Islet precursor cell (in vitro differentiated cells): ENCODE measurements at regions not wholly inside any gene's neighbourhood (a gene's known extent, or its start where the extent isn't known, plus 50 kb on each side); places are given as distances from the start of the nearest gene placed in this dataset.
"Not testable (repeated sequence)": the region's sequence is repeated elsewhere in the genome, so short reads cannot be mapped to it uniquely, and the experiment has no call there.

Experiments
- DNase-seq: peaks from one replicate; pipeline ENCODE4 v3.0.0-alpha.2; 2018

- no peak for DNase-seq
Observed at GRCh38 chr4:159552979-159553768, 450.3 kb downstream of the RAPGEF2 start.

DNA sequence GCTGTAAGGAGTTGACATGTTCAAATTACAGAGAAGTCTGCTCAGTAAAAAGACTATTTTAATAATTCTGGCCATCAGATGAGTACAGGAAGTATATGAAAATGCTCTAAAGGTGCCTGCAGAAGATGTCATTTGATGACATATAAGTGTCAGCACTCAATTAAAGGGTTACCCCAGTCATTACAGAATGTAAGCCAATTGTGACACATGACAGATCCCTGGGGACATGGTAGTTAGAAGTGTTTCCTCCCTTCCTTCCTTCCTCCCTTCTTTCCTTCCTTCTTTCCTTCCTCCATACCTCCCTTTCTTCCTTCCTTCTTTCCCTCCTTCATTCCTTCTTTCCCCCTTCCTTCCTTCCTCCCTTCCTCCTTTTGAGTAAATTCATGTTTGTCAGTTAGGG, 453.0 kb downstream of the RAPGEF2 start:
- no peak for DNase-seq

DNA sequence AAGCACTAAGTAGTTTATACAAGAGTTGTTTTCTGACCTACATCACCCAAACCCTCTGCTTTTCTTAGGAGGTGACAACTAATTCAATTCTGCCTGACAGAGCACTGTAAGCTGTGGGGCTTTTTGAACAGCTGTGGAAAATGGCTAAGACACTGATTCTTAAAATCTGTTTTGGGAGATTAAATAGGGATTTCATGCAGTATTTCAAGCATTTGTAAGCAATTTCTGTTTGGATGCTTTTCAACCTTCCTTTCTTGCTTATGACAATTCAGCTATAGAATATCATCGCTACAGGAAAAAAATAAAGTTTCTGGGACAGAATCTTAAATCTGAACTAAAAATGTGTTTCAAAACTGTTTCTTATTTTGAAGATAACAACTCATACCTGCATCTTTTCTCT, 459.5 kb downstream of the RAPGEF2 start:
- no peak for DNase-seq

- no peak for DNase-seq
Observed at GRCh38 chr4:159563257-159563656, 460.4 kb downstream of the RAPGEF2 start.

DNA sequence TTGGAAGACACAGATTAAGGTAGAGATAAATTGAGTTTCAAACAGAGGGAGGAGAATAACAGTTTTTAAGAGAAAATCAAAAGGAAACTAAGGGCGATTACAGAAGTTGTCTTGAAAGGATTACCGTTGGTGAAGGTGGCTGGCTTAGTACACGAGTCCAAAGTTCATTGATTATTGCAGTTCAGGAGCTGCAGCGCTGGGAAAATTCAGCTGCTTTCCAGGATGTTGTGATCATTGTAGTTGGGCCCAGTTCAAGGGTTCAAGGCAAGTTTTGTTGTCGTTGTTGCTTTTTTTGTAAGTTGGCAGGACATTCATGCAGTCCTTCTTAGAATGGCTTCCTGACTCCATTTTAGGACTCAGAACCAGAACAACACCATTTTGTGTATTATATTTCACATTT, 461.7 kb downstream of the RAPGEF2 start:
- no peak for DNase-seq

GRCh38 chr4:159566786-159567185, 463.9 kb downstream of the RAPGEF2 start:
- no peak for DNase-seq

- no peak for DNase-seq
Observed at GRCh38 chr4:159577241-159577640, 474.4 kb downstream of the RAPGEF2 start.

DNA sequence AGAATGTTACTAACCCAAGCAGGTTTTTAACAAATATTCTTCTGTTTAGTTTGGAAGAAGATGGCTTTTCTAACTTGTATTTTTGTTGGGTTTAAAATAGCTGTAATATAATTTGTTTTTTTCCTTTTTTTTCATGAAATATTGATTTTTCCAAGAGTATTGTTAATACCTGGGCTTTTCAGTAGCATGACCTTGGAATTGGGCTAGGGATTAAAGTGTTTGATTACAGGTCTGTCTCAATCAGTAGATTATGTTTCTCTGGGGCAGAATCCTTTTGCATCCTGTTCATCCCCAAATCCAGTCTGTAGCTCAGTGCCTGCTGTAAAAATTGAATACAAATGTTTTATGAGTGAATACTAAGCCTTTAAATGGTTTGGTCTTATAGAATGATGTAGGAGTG, 479.8 kb downstream of the RAPGEF2 start:
- no peak for DNase-seq

DNA sequence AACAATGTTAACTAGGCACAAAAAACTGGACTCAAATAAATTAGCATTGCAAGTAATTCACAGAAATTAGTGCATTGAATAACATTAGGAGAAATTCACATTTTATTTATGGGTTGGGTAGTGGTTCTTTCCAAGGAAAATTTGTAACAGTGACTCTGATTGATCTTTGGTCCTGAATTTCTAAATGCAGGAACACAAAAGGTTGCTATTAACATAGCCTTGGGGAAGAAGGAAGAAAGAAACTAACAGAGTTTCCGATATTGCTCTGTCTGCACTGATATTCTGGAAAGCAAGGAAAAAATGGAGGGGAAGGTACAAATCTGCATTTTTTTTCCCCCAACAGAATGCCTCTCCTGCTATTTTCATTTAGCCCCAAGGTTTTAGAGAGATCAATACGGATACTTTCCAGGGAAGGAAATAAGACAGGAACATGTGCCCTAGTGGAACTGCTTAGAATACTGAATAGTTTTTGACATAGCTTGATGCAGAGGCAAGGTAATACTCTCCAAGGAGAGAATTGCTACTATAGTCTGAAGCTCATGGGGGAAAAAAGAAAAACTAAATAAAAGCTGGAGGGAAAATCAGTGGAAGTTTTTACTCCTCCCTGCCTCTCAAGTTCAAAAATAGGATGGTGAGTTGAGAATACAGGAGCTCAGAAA, 490.1 kb downstream of the RAPGEF2 start:
- DNase-seq = no peak

DNA sequence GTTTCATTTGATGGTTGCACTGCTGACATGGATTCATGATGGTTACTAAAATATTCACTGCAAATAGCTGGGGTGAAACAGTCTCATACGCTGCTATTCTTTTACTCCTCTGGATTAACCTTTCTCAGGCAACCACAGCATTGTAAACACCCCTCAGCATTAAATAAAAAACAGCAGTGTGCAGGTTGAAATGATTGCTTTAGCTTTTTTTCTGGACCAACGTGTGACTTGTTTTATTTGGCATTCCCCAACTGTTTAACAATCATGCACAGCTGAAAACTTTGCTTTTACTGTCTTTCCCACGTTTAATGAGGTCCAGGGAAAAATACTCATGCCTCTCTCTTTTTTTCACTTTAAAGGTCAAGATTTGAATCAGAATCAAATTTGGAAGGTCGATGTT, 490.8 kb downstream of the RAPGEF2 start:
- no peak for DNase-seq

DNA sequence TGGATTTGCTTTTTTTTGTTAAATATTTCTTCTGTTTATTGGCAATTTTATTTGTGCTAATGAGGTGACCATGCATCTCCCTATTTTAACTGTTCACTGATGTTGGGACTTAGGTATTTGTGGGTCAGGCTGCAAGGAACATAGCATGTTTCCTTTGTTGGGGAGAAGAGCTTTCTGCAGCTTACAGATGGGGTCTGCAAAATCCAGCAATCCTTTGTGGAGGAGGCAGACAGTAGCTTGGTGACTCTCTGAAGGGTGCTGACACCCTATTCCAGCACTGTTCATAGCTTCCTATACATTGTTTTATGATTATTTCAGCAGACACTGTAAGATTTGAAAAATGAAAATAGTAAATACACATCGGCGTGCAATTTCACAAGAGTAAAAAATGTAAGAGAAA, 491.7 kb downstream of the RAPGEF2 start:
- no peak for DNase-seq

GRCh38 chr4:159595101-159595500, 492.2 kb downstream of the RAPGEF2 start:
- not testable (repeated sequence) for DNase-seq

DNA sequence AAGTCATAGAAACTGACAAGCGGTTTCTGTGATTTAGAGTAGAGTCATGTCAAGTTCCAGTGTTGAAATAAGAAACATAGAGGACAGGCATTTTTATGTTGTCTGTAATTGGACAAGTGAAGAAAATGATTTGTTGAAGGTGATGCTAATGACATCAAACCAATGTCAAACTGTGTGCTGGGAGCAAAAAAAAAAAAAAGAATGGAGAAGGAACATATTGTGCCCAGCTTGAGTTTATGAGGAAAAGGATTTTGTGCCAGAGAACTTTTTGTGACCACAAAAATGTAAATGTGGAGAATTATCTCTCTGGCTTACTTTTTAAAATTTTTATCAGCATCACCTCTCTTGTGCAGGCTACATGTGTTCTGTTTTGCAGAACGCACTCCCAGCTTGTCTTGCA, 495.7 kb downstream of the RAPGEF2 start:
- DNase-seq = no peak

DNA sequence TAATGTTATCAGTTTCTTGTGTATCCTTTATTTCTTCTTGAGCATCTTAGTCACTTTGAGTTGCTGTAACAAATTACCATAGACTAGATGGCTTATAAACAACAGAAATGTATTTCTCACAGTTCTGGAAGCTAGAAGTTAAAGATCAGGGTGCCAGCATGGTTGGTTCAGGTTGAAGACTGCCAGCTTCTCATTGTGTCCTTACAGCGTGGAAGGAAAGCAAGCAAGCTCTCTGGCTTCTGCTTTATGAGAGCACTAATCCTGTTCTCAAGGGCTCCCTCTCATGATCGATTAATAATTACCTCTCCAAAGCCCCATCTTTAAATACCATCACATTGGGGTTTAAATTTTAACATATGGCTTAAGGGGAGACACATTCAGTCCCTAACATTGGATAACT, 497.2 kb downstream of the RAPGEF2 start:
- DNase-seq = no peak

GRCh38 chr4:159604781-159605180, 501.9 kb downstream of the RAPGEF2 start:
- no peak for DNase-seq

- DNase-seq = no peak
Observed at GRCh38 chr4:159606835-159607234, 504.0 kb downstream of the RAPGEF2 start.

DNA sequence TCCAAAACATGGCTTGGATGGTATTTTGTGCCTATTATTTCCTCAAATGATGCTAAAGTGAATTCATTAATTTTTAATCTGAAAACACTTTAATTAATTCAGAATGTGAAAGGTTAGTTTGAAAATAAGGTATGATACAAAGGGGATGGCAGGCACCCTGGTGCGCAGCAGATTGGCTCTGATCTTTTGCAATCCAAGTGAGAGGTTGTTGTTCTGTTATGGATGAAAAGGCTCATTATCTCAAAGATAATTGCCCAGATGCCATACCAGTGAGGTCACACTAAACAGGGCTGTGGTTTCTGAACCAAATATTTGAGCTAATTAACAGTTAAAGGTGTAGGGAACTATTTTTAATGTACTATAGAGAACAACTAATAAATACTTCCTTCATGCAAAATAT, 504.9 kb downstream of the RAPGEF2 start:
- no peak for DNase-seq

- DNase-seq = no peak
Observed at GRCh38 chr4:159608436-159608835, 505.6 kb downstream of the RAPGEF2 start.

GRCh38 chr4:159632031-159632430, 529.2 kb downstream of the RAPGEF2 start:
- no peak for DNase-seq

- no peak for DNase-seq
Observed at GRCh38 chr4:159639671-159640323, 536.9 kb downstream of the RAPGEF2 start.

- DNase-seq = no peak
Observed at GRCh38 chr4:159649237-159649636, 546.4 kb downstream of the RAPGEF2 start.

DNA sequence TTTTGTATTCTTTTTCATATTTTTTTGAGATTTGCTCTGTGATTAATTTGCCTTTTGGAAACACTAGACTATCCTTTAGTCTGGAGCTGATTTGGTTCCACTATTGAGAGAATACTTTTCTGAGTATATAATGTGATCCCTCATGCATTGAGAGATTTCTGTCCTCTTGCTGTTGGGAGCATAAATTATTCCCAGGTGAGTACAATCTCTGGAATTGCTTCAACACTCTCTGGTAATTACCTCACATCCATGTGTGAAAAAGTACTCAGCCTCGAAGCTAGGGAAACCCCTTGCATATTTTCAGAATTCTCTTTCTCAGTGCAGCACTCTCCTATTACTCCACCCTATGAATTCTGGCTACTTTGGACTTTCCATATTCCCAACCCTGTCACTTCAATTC, 550.0 kb downstream of the RAPGEF2 start:
- DNase-seq = no peak

- DNase-seq = no peak
Observed at GRCh38 chr4:159655547-159655946, 552.7 kb downstream of the RAPGEF2 start.

- DNase-seq = no peak
Observed at GRCh38 chr4:159669094-159669493, 566.2 kb downstream of the RAPGEF2 start.
